HG03135 (cell line): ENCODE measurements at regions not wholly inside any gene's neighbourhood (a gene's known extent, or its start where the extent isn't known, plus 50 kb on each side); places are given as distances from the start of the nearest gene placed in this dataset.

Source experiments
- ATAC-seq: cut with Tn5 transposase; IDR thresholded peaks from one replicate; pipeline ENCODE4 v1.9.1; 2021; ENCODE audit warnings: mild to moderate bottlenecking, moderate library complexity; ENCODE audit not compliant: unreplicated experiment

GRCh38 chr7:22658031-22658430 is 69.0 kb upstream of the IL6 start:
- no peak for ATAC-seq

GRCh38 chr7:22657479-22657878 is 69.5 kb upstream of the IL6 start:
- ATAC-seq, result no peak

DNA sequence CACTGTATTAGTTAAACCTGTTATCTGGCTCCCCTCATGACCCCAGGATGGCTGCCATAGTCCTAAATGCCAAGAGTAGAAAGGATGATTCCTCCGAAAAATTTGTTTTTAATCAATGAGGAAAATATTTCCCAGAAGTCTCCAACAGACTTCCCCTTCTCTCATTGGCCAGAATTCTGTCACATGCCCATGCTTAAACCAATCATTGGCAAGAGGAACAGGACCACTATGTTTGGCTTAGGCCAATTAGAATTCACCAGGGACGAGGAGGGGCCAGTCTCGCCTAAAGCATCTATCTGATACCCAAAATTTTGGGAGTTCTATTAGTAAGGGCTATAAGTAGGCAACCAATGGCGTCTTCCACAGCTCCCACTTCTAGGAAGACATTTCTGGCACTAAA is 71.2 kb upstream of the IL6 start:
- no peak for ATAC-seq

GRCh38 chr7:22654831-22655230 is 72.2 kb upstream of the IL6 start:
- no peak for ATAC-seq

GRCh38 chr7:22653951-22654350 is 73.0 kb upstream of the IL6 start:
- no peak for ATAC-seq

GRCh38 chr7:22651534-22652243 is 75.3 kb upstream of the IL6 start:
- ATAC-seq, result no peak

- ATAC-seq, result no peak
Measured at GRCh38 chr7:22651036-22651435, 76.0 kb upstream of the IL6 start.

DNA sequence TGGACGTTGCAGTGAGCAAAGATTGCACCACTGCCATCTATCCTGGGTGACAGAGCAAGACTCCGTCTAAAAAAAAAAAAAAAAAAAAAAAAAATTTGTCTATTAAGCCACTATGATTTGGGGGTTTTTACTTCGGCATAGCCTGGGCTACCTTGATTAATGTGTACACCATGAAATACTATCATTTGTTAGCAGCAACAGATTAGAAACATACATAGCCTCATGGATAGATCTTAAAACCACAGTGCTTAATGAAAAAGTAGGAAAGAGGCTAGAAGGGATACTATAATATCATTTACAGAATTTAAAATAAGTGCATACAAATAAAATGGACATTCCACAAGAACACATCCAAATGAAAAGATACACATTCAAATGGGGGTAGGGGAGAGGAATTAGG is 77.3 kb upstream of the IL6 start:
- no peak for ATAC-seq

GRCh38 chr7:22647451-22648257 is 79.3 kb upstream of the IL6 start:
- no peak for ATAC-seq

DNA sequence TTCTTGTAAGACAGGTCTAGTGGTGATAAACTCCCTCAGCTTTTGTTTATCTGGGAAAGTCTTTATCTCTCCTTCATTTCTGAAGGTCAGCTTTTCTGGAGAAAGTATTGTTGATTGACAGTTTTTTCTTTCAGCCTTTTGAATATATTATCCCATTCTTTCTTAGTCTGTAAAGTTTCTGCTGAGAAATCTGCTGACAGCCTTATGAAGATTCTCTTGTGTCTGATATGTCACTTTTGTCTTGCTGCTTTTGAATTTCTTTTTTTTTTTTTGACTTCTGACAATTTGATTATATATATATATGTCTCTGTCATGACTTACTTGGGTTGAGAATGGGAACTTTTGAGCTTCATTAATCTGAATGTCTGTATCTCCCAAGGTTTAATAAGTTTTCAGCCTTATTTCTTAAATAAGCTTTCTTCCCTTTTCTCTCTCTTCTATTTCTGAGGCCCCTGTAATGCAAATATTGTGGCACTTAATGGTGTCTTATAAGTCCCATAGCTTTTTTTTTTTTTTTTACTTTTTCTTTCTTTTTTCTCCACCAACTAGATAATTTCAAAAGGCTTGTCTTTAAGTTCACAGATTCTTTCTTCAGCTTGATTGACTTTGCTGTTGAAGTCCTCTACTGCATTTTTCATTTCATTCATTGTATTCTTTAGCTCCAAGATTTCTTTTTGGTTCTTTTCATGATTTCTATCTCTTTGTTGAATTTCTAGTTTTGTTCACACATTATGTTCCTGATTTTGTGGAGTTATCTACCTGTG is 81.4 kb upstream of the IL6 start:
- ATAC-seq, result no peak

- no peak for ATAC-seq
Measured at GRCh38 chr7:22642454-22642853, 84.5 kb upstream of the IL6 start.

- peak; percentile 93 for ATAC-seq
Measured at GRCh38 chr7:22640269-22640668, 86.7 kb upstream of the IL6 start.

- ATAC-seq, result no peak
Measured at GRCh38 chr7:22639396-22639795, 87.6 kb upstream of the IL6 start.

- no peak for ATAC-seq
Measured at GRCh38 chr7:22635349-22635748, 91.7 kb upstream of the IL6 start.

DNA sequence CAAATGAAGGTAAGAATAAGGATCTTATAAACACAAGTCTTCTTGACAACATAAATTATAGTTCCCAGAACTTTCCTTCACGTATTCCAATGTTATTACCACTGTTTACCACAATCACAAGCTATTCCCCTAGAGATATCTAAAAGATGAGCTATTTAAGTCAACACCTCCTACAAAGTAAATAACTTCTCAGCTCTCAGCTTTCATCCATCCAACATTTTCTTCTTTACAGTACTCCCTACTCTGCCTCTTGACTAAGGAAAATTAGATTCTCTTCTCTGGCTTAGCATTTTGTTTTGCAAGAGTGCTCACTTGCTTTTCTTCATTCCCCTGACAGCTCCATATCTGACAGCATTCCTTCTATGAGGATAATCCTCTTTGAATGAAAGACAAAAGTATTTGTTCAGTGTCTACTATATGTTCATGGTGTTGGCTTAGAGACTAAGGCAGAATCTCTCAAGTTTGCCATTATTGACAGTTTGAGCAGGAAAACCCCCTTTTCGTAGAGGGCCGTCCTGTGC is 93.0 kb upstream of the IL6 start:
- no peak for ATAC-seq

DNA sequence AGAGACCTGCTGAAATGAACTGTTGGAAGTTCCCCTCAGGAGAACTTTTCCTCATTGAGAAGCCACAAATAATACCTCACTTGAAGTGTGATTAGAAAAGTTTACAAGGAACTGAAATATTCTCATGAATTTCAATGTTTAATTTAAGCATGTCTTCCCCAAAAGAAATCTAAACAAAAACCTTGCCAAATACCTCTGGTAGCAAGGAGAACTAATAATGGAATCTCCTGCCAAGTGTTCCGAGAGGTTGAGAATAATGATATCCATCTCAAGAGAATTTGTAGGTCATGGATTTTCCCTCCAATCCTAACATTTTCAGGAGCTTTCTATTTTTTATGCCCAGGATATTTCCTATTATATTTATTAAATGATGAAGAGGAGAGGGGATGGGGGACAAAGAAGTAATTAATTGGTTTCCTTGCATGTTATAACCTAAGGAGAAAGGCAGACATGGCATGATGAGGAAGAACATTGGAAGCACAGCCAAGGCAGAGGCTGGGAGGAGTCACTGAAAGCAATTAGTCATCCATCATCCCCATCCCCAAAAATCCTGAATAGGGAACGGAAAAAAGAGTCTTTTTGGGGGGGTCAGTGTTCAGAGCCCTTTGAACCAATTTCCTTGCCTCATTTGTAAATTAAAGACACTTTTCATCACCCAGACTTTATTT is 93.6 kb upstream of the IL6 start:
- no peak for ATAC-seq

GRCh38 chr7:22632674-22633073 is 94.3 kb upstream of the IL6 start:
- ATAC-seq, result no peak

DNA sequence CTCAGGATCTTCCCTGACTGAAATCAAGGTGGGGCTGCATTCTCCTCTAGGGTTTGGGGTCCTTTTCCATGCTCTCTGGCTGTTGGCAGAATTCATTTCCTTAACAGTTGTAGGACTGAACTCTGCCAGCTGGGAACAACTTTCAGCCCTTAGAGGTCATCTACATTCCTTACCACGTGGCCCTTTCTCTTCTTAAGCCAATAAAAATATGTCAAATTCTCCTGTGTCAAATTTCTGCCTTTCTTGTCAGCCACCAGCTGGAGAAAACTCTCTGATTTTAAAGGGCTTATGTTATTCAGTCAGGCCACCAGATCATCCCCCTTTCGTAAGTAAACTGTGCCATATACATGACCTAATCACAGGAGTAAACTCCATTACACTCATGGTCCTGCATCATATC is 95.3 kb upstream of the IL6 start:
- ATAC-seq, result no peak

DNA sequence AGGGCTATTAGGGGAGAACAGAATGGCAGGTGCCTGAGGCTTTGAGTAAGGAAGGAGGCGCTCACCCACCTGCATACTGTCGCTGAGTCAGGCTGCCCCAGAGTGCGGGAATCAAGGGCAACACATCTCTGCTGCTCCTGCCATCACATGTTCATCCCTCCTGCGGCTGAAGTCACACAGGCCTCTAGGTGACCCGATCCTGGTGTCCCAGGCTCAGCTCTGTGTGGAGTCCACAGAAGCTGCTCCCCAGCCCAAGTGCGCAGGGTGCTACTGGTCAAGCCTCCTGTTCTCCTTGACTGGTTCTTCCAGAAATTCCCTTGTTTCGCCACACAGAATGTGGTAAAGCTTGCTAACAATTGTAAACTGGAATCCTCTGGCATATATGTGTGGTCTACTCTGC is 96.9 kb upstream of the IL6 start:
- no peak for ATAC-seq

- no peak for ATAC-seq
Measured at GRCh38 chr7:22629056-22629455, 97.9 kb upstream of the IL6 start.

DNA sequence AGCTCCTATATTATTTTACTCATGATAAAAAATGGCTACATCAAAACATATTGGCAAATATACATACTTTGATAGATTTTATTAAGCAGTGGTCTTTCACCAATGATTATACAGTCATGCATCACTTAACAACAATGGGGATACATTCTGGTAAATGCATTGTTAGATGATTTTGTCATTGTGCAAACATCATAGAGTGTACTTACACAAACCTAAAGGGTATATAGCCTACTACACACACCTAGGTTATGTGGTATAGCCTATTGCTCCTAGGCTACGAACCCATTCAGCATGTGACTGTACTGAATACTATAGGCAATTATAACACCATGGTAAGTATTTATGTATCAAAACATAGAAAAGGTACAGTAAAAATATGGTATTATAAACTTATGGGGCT is 98.9 kb upstream of the IL6 start:
- no peak for ATAC-seq
